Stimulated activated memory B cell treated with anti-CD40 and anti-IgM and Interleukin-4, amounts not matched to agents 10 μg/mL and 1 μg/mL and 100 μg/mL, for 72 hours (primary cell): ENCODE measurements at regions not wholly inside any gene's neighbourhood (a gene's known extent, or its start where the extent isn't known, plus 50 kb on each side); places are given as distances from the start of the nearest gene placed in this dataset.

ENCODE experiments used
- ATAC-seq: fragments of 150-1000 bp; cut with Tn5 transposase; 2 replicates; pipeline ENCODE4 v1.10.0; 2021
- H3K27ac Mint-ChIP-seq: one replicate; pipeline ENCODE4 v1.8.0; 2022; ENCODE audit warnings: mild to moderate bottlenecking, mixed read lengths
- H3K27me3 Mint-ChIP-seq: one replicate; pipeline ENCODE4 v1.8.0; 2022; ENCODE audit warnings: mixed read lengths
- H3K36me3 Mint-ChIP-seq: one replicate; pipeline ENCODE4 v1.8.0; 2022; ENCODE audit warnings: mixed read lengths
- H3K4me1 Mint-ChIP-seq: one replicate; pipeline ENCODE4 v1.8.0; 2022; ENCODE audit warnings: mixed read lengths
- H3K4me3 Mint-ChIP-seq: one replicate; pipeline ENCODE4 v1.8.0; 2022; ENCODE audit warnings: mild to moderate bottlenecking, moderate library complexity, mixed read lengths
- H3K9me3 Mint-ChIP-seq: one replicate; pipeline ENCODE4 v1.8.0; 2022; ENCODE audit warnings: mixed read lengths

GRCh38 chr5:133680830-133681565 lies 68.7 kb upstream of the FSTL4 start:
- no peaks in the 10 kb centered on the region for H3K27me3 Mint-ChIP-seq
- H3K27ac Mint-ChIP-seq = no peak overlapping the region
- no peaks in the 10 kb centered on the region for H3K36me3 Mint-ChIP-seq
- H3K4me3 Mint-ChIP-seq = no peak overlapping the region
- ATAC-seq = no peak
- no peaks in the 10 kb centered on the region for H3K4me1 Mint-ChIP-seq
- no peaks in the 10 kb centered on the region for H3K9me3 Mint-ChIP-seq

- H3K4me1 Mint-ChIP-seq = no peaks in the 10 kb centered on the region
- no peaks in the 10 kb centered on the region for H3K36me3 Mint-ChIP-seq
- H3K27ac Mint-ChIP-seq = no peak overlapping the region
- no peaks in the 10 kb centered on the region for H3K9me3 Mint-ChIP-seq
- H3K4me3 Mint-ChIP-seq = no peak overlapping the region
- H3K27me3 Mint-ChIP-seq = peaks cover 8% of the 10 kb centered on the region
- ATAC-seq = no peak
Observed at GRCh38 chr5:133679534-133679933, 67.2 kb upstream of the FSTL4 start.

GRCh38 chr5:133675376-133676154 lies 63.2 kb upstream of the FSTL4 start:
- Mint-ChIP-seq H3K4me3 (no peak overlapping the region), H3K9me3 (peaks cover 5% of the 10 kb centered on the region), H3K27ac (no peak overlapping the region), H3K36me3 (no peaks in the 10 kb centered on the region), H3K27me3 (peaks cover 27% of the 10 kb centered on the region), H3K4me1 (no peaks in the 10 kb centered on the region)
- no peak for ATAC-seq

GRCh38 chr5:133670336-133670735 lies 58.0 kb upstream of the FSTL4 start:
- H3K4me3 Mint-ChIP-seq = no peak overlapping the region
- no peaks in the 10 kb centered on the region for H3K4me1 Mint-ChIP-seq
- no peak overlapping the region for H3K27ac Mint-ChIP-seq
- H3K36me3 Mint-ChIP-seq = no peaks in the 10 kb centered on the region
- no peak for ATAC-seq
- peaks cover 49% of the 10 kb centered on the region for H3K27me3 Mint-ChIP-seq
- H3K9me3 Mint-ChIP-seq = peaks cover 8% of the 10 kb centered on the region

- Mint-ChIP-seq H3K27ac (no peak overlapping the region), H3K4me3 (no peak overlapping the region), H3K36me3 (no peaks in the 10 kb centered on the region), H3K4me1 (no peaks in the 10 kb centered on the region), H3K27me3 (peaks cover 40% of the 10 kb centered on the region), H3K9me3 (peaks cover 8% of the 10 kb centered on the region)
- no peak for ATAC-seq
Observed at GRCh38 chr5:133669472-133669871, 57.1 kb upstream of the FSTL4 start.

GRCh38 chr5:133668458-133668857 lies 56.1 kb upstream of the FSTL4 start:
- no peak overlapping the region for H3K4me3 Mint-ChIP-seq
- ATAC-seq = no peak
- H3K36me3 Mint-ChIP-seq = no peaks in the 10 kb centered on the region
- peaks cover 42% of the 10 kb centered on the region for H3K27me3 Mint-ChIP-seq
- peaks cover 8% of the 10 kb centered on the region for H3K9me3 Mint-ChIP-seq
- no peaks in the 10 kb centered on the region for H3K4me1 Mint-ChIP-seq
- H3K27ac Mint-ChIP-seq = no peak overlapping the region

GRCh38 chr5:133667217-133667616 lies 54.9 kb upstream of the FSTL4 start:
- ATAC-seq = no peak
- Mint-ChIP-seq H3K4me3 (no peak overlapping the region), H3K27me3 (peaks cover 34% of the 10 kb centered on the region), H3K27ac (no peak overlapping the region), H3K9me3 (peaks cover 8% of the 10 kb centered on the region), H3K4me1 (no peaks in the 10 kb centered on the region), H3K36me3 (no peaks in the 10 kb centered on the region)

- Mint-ChIP-seq H3K27me3 (peaks cover 31% of the 10 kb centered on the region), H3K4me1 (no peaks in the 10 kb centered on the region), H3K27ac (no peak overlapping the region), H3K9me3 (peaks cover 3% of the 10 kb centered on the region), H3K4me3 (no peak overlapping the region), H3K36me3 (no peaks in the 10 kb centered on the region)
- ATAC-seq = no peak
Observed at GRCh38 chr5:133665571-133665970, 53.2 kb upstream of the FSTL4 start.

- no peaks in the 10 kb centered on the region for H3K36me3 Mint-ChIP-seq
- H3K27ac Mint-ChIP-seq = no peak overlapping the region
- no peak overlapping the region for H3K4me3 Mint-ChIP-seq
- ATAC-seq = no peak
- H3K27me3 Mint-ChIP-seq = peaks cover 21% of the 10 kb centered on the region
- H3K9me3 Mint-ChIP-seq = no peaks in the 10 kb centered on the region
- H3K4me1 Mint-ChIP-seq = no peaks in the 10 kb centered on the region
Observed at GRCh38 chr5:133664422-133664821, 52.1 kb upstream of the FSTL4 start.

- Mint-ChIP-seq H3K4me3 (no peak overlapping the region), H3K27ac (no peak overlapping the region), H3K9me3 (no peaks in the 10 kb centered on the region), H3K4me1 (peaks cover 3% of the 10 kb centered on the region), H3K36me3 (no peaks in the 10 kb centered on the region), H3K27me3 (peaks cover 15% of the 10 kb centered on the region)
- ATAC-seq = no peak
Observed at GRCh38 chr5:133663397-133664054, 51.2 kb upstream of the FSTL4 start.

GRCh38 chr5:133662578-133662977 lies 50.2 kb upstream of the FSTL4 start:
- no peaks in the 10 kb centered on the region for H3K36me3 Mint-ChIP-seq
- no peak for ATAC-seq
- no peaks in the 10 kb centered on the region for H3K9me3 Mint-ChIP-seq
- H3K4me1 Mint-ChIP-seq = peaks cover 8% of the 10 kb centered on the region
- H3K27me3 Mint-ChIP-seq = peaks cover 9% of the 10 kb centered on the region
- H3K27ac Mint-ChIP-seq = no peak overlapping the region
- no peak overlapping the region for H3K4me3 Mint-ChIP-seq
